ENCODE measurements at regions not wholly inside any gene's neighbourhood (a gene's known extent, or its start where the extent isn't known, plus 50 kb on each side); places are given as distances from the start of the nearest gene placed in this dataset.

GRCh38 chr7:51501620-51502019, 185.0 kb upstream of the COBL start:
- H3K9me3 ChIP-seq, result peaks cover 0 to 4% (median 0%) of the 10 kb centered on the region in 11 donors
- no peaks in the 10 kb centered on the region for H3K36me3 ChIP-seq
- intact Hi-C loops (cut with DNase I), result no loop called here
- WGBS, 2 donors, result 76 to 78% methylated on average over 5 of the region's 5 CpGs
- H3K4me1 ChIP-seq, result no peaks in the 10 kb centered on the region
- ATAC-seq, result no peak
- peaks cover 0 to 2% (median 0%) of the 10 kb centered on the region in 7 donors for H3K27me3 ChIP-seq
- H3K4me3 ChIP-seq, result no peak overlapping the region
- H3K27ac ChIP-seq, result no peak overlapping the region
- TF ChIP-seq, protein P1, sequence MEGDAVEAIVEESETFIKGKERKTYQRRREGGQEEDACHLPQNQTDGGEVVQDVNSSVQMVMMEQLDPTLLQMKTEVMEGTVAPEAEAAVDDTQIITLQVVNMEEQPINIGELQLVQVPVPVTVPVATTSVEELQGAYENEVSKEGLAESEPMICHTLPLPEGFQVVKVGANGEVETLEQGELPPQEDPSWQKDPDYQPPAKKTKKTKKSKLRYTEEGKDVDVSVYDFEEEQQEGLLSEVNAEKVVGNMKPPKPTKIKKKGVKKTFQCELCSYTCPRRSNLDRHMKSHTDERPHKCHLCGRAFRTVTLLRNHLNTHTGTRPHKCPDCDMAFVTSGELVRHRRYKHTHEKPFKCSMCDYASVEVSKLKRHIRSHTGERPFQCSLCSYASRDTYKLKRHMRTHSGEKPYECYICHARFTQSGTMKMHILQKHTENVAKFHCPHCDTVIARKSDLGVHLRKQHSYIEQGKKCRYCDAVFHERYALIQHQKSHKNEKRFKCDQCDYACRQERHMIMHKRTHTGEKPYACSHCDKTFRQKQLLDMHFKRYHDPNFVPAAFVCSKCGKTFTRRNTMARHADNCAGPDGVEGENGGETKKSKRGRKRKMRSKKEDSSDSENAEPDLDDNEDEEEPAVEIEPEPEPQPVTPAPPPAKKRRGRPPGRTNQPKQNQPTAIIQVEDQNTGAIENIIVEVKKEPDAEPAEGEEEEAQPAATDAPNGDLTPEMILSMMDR (IDR thresholded peaks at IDR 0.05), result no peak
- DNase-seq, result no peak

- H3K36me3 ChIP-seq, result no peaks in the 10 kb centered on the region
- H3K4me3 ChIP-seq, result no peak overlapping the region
- no peak for DNase-seq
- no peak overlapping the region for H3K27ac ChIP-seq
- no peak for ATAC-seq
- H3K9me3 ChIP-seq, result no peaks in the 10 kb centered on the region
- no peaks in the 10 kb centered on the region for H3K4me1 ChIP-seq
- H3K27me3 ChIP-seq, result peaks cover 0 to 7% (median 0%) of the 10 kb centered on the region in 7 donors
- TF ChIP-seq, protein P1 (IDR thresholded peaks at IDR 0.05), result no peak
- 77 to 82% methylated on average over 2 of the region's 2 CpGs for WGBS, 2 donors
- intact Hi-C loops (cut with DNase I), result no loop called here
Observed at GRCh38 chr7:51482976-51483375, 166.4 kb upstream of the COBL start.

- no peaks in the 10 kb centered on the region for H3K4me1 ChIP-seq
- TF ChIP-seq, protein P1 (IDR thresholded peaks at IDR 0.05), result no peak
- H3K27me3 ChIP-seq, result no peaks in the 10 kb centered on the region
- WGBS, 2 donors, result 84 to 89% methylated on average over 3 of the region's 3 CpGs
- no peak for DNase-seq
- no peak overlapping the region for H3K27ac ChIP-seq
- no peaks in the 10 kb centered on the region for H3K36me3 ChIP-seq
- no peaks in the 10 kb centered on the region for H3K9me3 ChIP-seq
- intact Hi-C loops (cut with DNase I), result no loop called here
- ATAC-seq, result no peak
- no peak overlapping the region for H3K4me3 ChIP-seq
Observed at GRCh38 chr7:51481421-51481820, 164.8 kb upstream of the COBL start.

DNA sequence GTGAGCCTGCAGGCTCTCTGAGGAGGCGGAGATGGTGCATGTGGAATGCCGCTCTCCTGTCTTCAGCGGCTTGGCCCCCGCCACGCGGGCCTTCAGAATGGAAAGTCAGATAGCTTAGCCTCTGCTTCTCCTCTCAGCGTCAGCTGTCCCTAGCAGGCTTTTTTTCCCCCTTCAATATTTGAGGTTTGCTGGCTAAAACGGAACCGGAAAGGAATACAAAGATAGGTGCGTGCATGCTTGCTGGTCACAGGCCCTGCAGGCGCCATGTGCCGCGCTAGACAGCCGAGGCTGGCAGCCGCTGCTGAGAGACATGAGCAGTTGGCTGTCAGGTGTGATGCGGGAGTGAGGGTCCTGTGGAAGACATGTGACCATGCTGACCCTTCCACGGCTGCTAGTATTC, 161.2 kb upstream of the COBL start:
- intact Hi-C loops (cut with DNase I), result no loop called here
- Histone ChIP-seq H3K36me3 (no peaks in the 10 kb centered on the region), H3K27me3 (peaks cover 0 to 18% (median 3%) of the 10 kb centered on the region in 7 donors), H3K9me3 (no peaks in the 10 kb centered on the region), H3K27ac (no peak overlapping the region), H3K4me1 (no peaks in the 10 kb centered on the region), H3K4me3 (no peak overlapping the region)
- TF ChIP-seq, protein P1 (IDR thresholded peaks at IDR 0.05), result no peak
- DNase-seq (no peak), ATAC-seq (no peak)
- 89 to 93% methylated on average over 17 of the region's 17 CpGs for WGBS, 2 donors

All from heart right ventricle (tissue), 16 donors.